Upper lobe of right lung (tissue), 1 donor: ENCODE measurements at regions not wholly inside any gene's neighbourhood (a gene's known extent, or its start where the extent isn't known, plus 50 kb on each side); places are given as distances from the start of the nearest gene placed in this dataset.

Experiments
- ATAC-seq: fragments of 200-7000 bp; cut with Tn5 transposase; one replicate; pipeline ENCODE4 v1.9.1; 2020; ENCODE audit warnings: mild to moderate bottlenecking, moderate library complexity
- DNase-seq: peaks from one replicate; pipeline ENCODE4 v3.0.0-alpha.2; 2020
- H3K27ac ChIP-seq: fragments of 200-600 bp; one replicate; pipeline ENCODE4 v1.8.0; 2022
- H3K27me3 ChIP-seq: fragments of 200-600 bp; one replicate; pipeline ENCODE4 v1.8.0; 2022; ENCODE audit warnings: mild to moderate bottlenecking
- H3K36me3 ChIP-seq: fragments of 200-600 bp; one replicate; pipeline ENCODE4 v1.8.0; 2022
- H3K4me1 ChIP-seq: fragments of 200-600 bp; one replicate; pipeline ENCODE4 v1.8.0; 2022
- H3K4me3 ChIP-seq: fragments of 200-600 bp; one replicate; pipeline ENCODE4 v1.8.0; 2022; ENCODE audit warnings: mild to moderate bottlenecking
- H3K9me3 ChIP-seq: fragments of 200-600 bp; one replicate; pipeline ENCODE4 v1.8.0; 2022
- intact Hi-C: fragments of 100-400 bp; cut with DNase I; formaldehyde crosslinking; loops from one replicate; pipeline ENCODE4 v1.11.0; 2022
- TF ChIP-seq, protein P1 (sequence below): fragments of 200-600 bp; IDR thresholded peaks from one replicate; pipeline ENCODE4 v1.8.0; 2022; ENCODE audit warnings: antibody characterized with exemption
- donor health status: DM: no; HTN: yes; CAD: no; lungs with severe emphysema.

GRCh38 chr2:204116159-204116792 is 179.7 kb downstream of the ICOS start:
- no peak overlapping the region for H3K4me3 ChIP-seq
- no peaks in the 10 kb centered on the region for H3K9me3 ChIP-seq
- no peaks in the 10 kb centered on the region for H3K27me3 ChIP-seq
- intact Hi-C loops = no loop called here
- peaks cover 45% of the 10 kb centered on the region for H3K4me1 ChIP-seq
- DNase-seq (no peak), ATAC-seq (no peak)
- H3K36me3 ChIP-seq = no peaks in the 10 kb centered on the region
- TF ChIP-seq, protein P1, sequence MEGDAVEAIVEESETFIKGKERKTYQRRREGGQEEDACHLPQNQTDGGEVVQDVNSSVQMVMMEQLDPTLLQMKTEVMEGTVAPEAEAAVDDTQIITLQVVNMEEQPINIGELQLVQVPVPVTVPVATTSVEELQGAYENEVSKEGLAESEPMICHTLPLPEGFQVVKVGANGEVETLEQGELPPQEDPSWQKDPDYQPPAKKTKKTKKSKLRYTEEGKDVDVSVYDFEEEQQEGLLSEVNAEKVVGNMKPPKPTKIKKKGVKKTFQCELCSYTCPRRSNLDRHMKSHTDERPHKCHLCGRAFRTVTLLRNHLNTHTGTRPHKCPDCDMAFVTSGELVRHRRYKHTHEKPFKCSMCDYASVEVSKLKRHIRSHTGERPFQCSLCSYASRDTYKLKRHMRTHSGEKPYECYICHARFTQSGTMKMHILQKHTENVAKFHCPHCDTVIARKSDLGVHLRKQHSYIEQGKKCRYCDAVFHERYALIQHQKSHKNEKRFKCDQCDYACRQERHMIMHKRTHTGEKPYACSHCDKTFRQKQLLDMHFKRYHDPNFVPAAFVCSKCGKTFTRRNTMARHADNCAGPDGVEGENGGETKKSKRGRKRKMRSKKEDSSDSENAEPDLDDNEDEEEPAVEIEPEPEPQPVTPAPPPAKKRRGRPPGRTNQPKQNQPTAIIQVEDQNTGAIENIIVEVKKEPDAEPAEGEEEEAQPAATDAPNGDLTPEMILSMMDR = no peak
- H3K27ac ChIP-seq = no peak overlapping the region

GRCh38 chr2:204122425-204122824 is 185.9 kb downstream of the ICOS start:
- no peak overlapping the region for H3K27ac ChIP-seq
- peaks cover under 1% of the 10 kb centered on the region for H3K4me1 ChIP-seq
- ATAC-seq = no peak
- no peak overlapping the region for H3K4me3 ChIP-seq
- H3K36me3 ChIP-seq = no peaks in the 10 kb centered on the region
- DNase-seq = no peak
- TF ChIP-seq, protein P1 = no peak
- H3K9me3 ChIP-seq = no peaks in the 10 kb centered on the region
- intact Hi-C loops = no loop called here
- H3K27me3 ChIP-seq = no peaks in the 10 kb centered on the region

DNA sequence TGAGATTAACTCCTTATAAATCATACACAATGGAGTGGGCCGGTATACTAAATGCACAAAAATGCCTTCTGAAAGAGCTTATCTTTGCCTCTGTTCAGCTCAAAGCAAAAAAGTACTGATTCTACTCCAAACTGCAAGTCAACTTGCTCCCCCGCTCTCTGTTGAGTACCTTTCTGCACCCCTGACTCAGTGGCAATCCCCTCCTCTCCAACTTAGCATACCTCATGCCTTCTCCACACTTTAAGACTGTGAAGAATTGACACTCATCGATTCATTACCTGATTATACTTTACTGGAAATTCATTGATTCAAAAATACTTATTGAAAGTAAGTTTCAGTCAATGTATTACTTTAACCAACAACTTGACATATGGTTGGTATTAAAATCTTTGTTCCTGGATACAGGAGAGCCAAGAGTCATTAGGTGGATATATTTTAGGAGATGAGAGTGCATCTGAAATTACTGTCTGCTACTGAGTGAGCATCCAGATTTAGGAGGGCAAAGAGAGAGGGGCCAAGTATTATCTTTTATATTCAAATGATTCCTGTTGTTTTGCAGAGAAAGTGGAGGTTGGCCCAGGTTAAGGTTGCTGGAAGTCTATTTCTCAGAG is 187.7 kb downstream of the ICOS start:
- Histone ChIP-seq H3K4me3 (no peak overlapping the region), H3K36me3 (no peaks in the 10 kb centered on the region), H3K27me3 (no peaks in the 10 kb centered on the region), H3K4me1 (no peaks in the 10 kb centered on the region), H3K9me3 (no peaks in the 10 kb centered on the region), H3K27ac (no peak overlapping the region)
- ATAC-seq (no peak), DNase-seq (no peak)
- TF ChIP-seq, protein P1 = no peak
- intact Hi-C loops = no loop called here

GRCh38 chr2:204126705-204127104 is 190.1 kb downstream of the ICOS start:
- intact Hi-C loops = no loop called here
- no peak for DNase-seq
- TF ChIP-seq, protein P1 = no peak
- no peak for ATAC-seq
- no peaks in the 10 kb centered on the region for H3K9me3 ChIP-seq
- H3K27me3 ChIP-seq = no peaks in the 10 kb centered on the region
- no peaks in the 10 kb centered on the region for H3K4me1 ChIP-seq
- no peak overlapping the region for H3K4me3 ChIP-seq
- no peak overlapping the region for H3K27ac ChIP-seq
- H3K36me3 ChIP-seq = no peaks in the 10 kb centered on the region

- no peak overlapping the region for H3K4me3 ChIP-seq
- no peak for DNase-seq
- no peaks in the 10 kb centered on the region for H3K9me3 ChIP-seq
- intact Hi-C loops = no loop called here
- TF ChIP-seq, protein P1 = no peak
- H3K4me1 ChIP-seq = no peaks in the 10 kb centered on the region
- H3K27ac ChIP-seq = no peak overlapping the region
- H3K27me3 ChIP-seq = no peaks in the 10 kb centered on the region
- H3K36me3 ChIP-seq = no peaks in the 10 kb centered on the region
- no peak for ATAC-seq
Measured at GRCh38 chr2:204127238-204127637, 190.7 kb downstream of the ICOS start.
